ENCODE measurements at regions not wholly inside any gene's neighbourhood (a gene's known extent, or its start where the extent isn't known, plus 50 kb on each side); places are given as distances from the start of the nearest gene placed in this dataset.

- no peak for TF ChIP-seq BACH2 (CRISPR knock-in tag; IDR thresholded peaks at IDR 0.05; ENCODE audit: borderline replicate concordance)
- TF ChIP-seq PATZ1 (CRISPR knock-in tag; IDR thresholded peaks at IDR 0.05; ENCODE audit: borderline replicate concordance), result no peak
- TF ChIP-seq ZNF8 (CRISPR knock-in tag; IDR thresholded peaks at IDR 0.05), result no peak
- TF ChIP-seq PPARA (CRISPR knock-in tag; IDR thresholded peaks at IDR 0.05; ENCODE audit: borderline replicate concordance), result no peak
- ATAC-seq, result no peak
These were observed 676.0 kb upstream of the SALL3 start for GRCh38 chr18:78303519-78304191.

- TF ChIP-seq CSRNP3 (CRISPR knock-in tag; IDR thresholded peaks at IDR 0.05) (no peak), ZFP30 (CRISPR knock-in tag; IDR thresholded peaks at IDR 0.05) (no peak), ESRRG (CRISPR knock-in tag; IDR thresholded peaks at IDR 0.05) (no peak), PATZ1 (CRISPR knock-in tag; IDR thresholded peaks at IDR 0.05; ENCODE audit: borderline replicate concordance) (no peak), ZNF565 (CRISPR knock-in tag; conservative IDR thresholded peaks at IDR 0.05; ENCODE audit: low read depth) (no peak), CREB5 (CRISPR knock-in tag; IDR thresholded peaks at IDR 0.05; ENCODE audit: low read depth) (no peak), ZNF70 (CRISPR knock-in tag; IDR thresholded peaks at IDR 0.05) (no peak), ZFP3 (CRISPR knock-in tag; IDR thresholded peaks at IDR 0.05) (no peak), RARB (CRISPR knock-in tag; IDR thresholded peaks at IDR 0.05) (no peak), TSHZ2 (CRISPR knock-in tag; IDR thresholded peaks at IDR 0.05) (no peak), GLIS3 (CRISPR knock-in tag; IDR thresholded peaks at IDR 0.05) (no peak), ARNTL (CRISPR knock-in tag; IDR thresholded peaks at IDR 0.05; ENCODE audit: borderline replicate concordance, low read depth) (no peak), OSR1 (CRISPR knock-in tag; IDR thresholded peaks at IDR 0.05) (no peak), SNAI2 (CRISPR knock-in tag; IDR thresholded peaks at IDR 0.05) (no peak), CSDC2 (CRISPR knock-in tag; IDR thresholded peaks at IDR 0.05) (no peak), TCF4 (CRISPR knock-in tag; IDR thresholded peaks at IDR 0.05; ENCODE audit: borderline replicate concordance) (no peak), ISL1 (CRISPR knock-in tag; IDR thresholded peaks at IDR 0.05) (no peak), TOX (CRISPR knock-in tag; IDR thresholded peaks at IDR 0.05; ENCODE audit: borderline replicate concordance) (no peak), PPARA (CRISPR knock-in tag; IDR thresholded peaks at IDR 0.05; ENCODE audit: borderline replicate concordance) (no peak), ZC3H10 (CRISPR knock-in tag; IDR thresholded peaks at IDR 0.05) (no peak)
- ATAC-seq, result no peak
These were observed 675.1 kb upstream of the SALL3 start for GRCh38 chr18:78304192-78305164.
